Limb (tissue), 2 donors: ENCODE measurements at regions not wholly inside any gene's neighbourhood (a gene's known extent, or its start where the extent isn't known, plus 50 kb on each side); places are given as distances from the start of the nearest gene placed in this dataset.

Experiments
- DNase-seq, 2 donors: peaks; one replicate each; pipeline ENCODE4 v3.0.0-alpha.2; 2016; ENCODE audit errors: extremely low spot score in 2 of 2

GRCh38 chr5:61596265-61596664 lies 264.2 kb downstream of the ZSWIM6 start:
- DNase-seq, result no peak

GRCh38 chr5:61597684-61598083 lies 265.6 kb downstream of the ZSWIM6 start:
- no peak for DNase-seq

GRCh38 chr5:61598126-61598525 lies 266.1 kb downstream of the ZSWIM6 start:
- no peak for DNase-seq

- no peak for DNase-seq
Measured at GRCh38 chr5:61599370-61600122, 267.5 kb downstream of the ZSWIM6 start.

GRCh38 chr5:61600123-61600444 lies 268.0 kb downstream of the ZSWIM6 start:
- no peak for DNase-seq

GRCh38 chr5:61600945-61601511 lies 269.0 kb downstream of the ZSWIM6 start:
- no peak for DNase-seq

GRCh38 chr5:61603211-61603908 lies 271.3 kb downstream of the ZSWIM6 start:
- DNase-seq, result no peak

- DNase-seq, result no peak
Measured at GRCh38 chr5:61604076-61605025, 272.3 kb downstream of the ZSWIM6 start.

- no peak for DNase-seq
Measured at GRCh38 chr5:61609840-61610677, 278.0 kb downstream of the ZSWIM6 start.

- no peak for DNase-seq
Measured at GRCh38 chr5:61610678-61611024, 278.6 kb downstream of the ZSWIM6 start.

- DNase-seq, result no peak
Measured at GRCh38 chr5:61612431-61612830, 280.4 kb downstream of the ZSWIM6 start.

GRCh38 chr5:61613679-61614078 lies 281.6 kb downstream of the ZSWIM6 start:
- DNase-seq, result no peak

GRCh38 chr5:61614606-61615005 lies 282.5 kb downstream of the ZSWIM6 start:
- no peak for DNase-seq

- DNase-seq, result no peak
Measured at GRCh38 chr5:61617039-61617438, 285.0 kb downstream of the ZSWIM6 start.

GRCh38 chr5:61617995-61618525 lies 286.0 kb downstream of the ZSWIM6 start:
- no peak for DNase-seq

- no peak for DNase-seq
Measured at GRCh38 chr5:61618577-61618976, 286.5 kb downstream of the ZSWIM6 start.

GRCh38 chr5:61619289-61619688 lies 287.2 kb downstream of the ZSWIM6 start:
- no peak for DNase-seq

GRCh38 chr5:61619777-61620518 lies 287.9 kb downstream of the ZSWIM6 start:
- DNase-seq, result no peak

GRCh38 chr5:61620699-61621182 lies 288.7 kb downstream of the ZSWIM6 start:
- DNase-seq, result no peak

- DNase-seq, result no peak
Measured at GRCh38 chr5:61621202-61621650, 289.2 kb downstream of the ZSWIM6 start.
